NCI-H1048 (cell line): ENCODE measurements at regions not wholly inside any gene's neighbourhood (a gene's known extent, or its start where the extent isn't known, plus 50 kb on each side); places are given as distances from the start of the nearest gene placed in this dataset.
"Not testable (repeated sequence)": the region's sequence is repeated elsewhere in the genome, so short reads cannot be mapped to it uniquely, and the experiment has no call there.

ENCODE experiments used
- DNase-seq: peaks from one replicate; lab custom pipeline; 2025; lab: John Stamatoyannopoulos, UW

DNA sequence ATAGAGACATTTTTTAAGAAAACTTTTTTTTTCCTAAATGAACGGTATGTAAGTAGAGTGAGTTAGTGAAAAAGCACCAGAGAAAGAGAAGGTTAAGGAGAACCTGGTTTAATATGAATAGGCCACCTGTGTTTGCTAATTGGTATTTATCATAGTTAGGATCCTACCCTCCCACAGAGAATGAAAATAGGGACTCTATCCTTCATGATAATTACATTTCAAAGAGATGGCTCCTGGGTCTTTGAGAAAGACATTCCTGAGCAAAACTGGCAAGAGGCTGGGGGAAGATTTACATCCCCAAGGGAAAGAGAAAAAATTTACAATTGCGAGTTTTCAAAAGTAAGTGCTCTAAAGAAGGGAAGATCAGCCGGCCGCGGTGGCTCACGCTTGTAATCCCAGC is 1284.5 kb downstream of the SLITRK1 start:
- DNase-seq, result no peak

DNA sequence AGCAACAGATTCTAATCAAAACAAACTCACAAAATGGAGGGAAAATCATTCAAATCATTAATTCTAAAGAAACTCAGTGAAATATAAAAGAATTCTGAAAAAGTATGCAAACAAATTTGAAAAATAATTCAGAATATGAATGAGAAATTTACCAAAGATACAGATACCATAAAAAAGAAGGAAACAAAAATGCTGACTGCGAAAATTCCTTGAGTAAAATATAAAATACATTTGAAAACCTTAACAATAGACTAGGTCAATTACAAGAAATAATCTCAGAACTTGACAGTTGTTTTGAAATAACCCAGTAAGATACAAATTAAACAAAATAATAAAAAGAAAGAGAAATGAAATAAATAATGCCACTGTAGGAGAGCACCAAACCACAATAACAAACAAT is 1289.0 kb downstream of the SLITRK1 start:
- no peak for DNase-seq

DNA sequence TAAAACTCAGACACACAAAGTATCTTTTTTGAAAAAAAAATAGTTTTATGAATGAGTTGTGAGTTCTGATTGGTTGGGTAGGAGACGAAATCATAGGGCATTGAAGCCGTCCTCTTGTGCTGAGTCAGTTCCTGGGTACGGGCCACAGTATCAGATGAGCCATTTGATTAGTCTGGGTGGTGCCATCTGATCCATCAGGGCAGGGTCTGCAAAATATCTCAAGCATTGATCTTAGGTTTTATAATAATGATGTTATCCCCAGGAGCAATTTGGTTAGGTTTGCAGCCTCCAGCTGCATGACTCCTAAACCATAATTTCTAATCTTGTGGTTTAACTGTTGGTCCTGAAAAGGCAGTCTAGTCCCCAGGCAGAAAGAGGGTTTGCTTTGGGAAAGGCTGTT is 1310.6 kb downstream of the SLITRK1 start:
- no peak for DNase-seq

DNA sequence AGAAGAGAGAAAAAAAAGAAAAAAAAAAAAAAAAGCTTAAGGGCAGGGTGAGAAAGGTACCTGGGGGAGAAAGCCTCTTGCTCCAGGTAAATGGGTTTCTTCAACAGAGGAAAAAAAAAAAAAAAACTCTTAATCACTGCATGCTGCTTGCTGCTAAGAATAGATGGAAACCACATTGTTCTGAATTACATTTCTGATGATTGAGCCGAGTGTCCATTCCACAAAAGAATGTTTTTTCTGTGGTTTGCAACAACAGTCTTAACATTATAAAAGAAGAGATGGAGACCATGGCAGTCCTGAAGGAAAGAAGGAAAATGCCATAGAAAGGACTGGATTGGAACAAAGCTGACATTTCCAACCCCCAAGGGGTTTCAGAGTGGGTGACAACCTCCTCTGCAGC is 1312.7 kb downstream of the SLITRK1 start:
- no peak for DNase-seq

DNA sequence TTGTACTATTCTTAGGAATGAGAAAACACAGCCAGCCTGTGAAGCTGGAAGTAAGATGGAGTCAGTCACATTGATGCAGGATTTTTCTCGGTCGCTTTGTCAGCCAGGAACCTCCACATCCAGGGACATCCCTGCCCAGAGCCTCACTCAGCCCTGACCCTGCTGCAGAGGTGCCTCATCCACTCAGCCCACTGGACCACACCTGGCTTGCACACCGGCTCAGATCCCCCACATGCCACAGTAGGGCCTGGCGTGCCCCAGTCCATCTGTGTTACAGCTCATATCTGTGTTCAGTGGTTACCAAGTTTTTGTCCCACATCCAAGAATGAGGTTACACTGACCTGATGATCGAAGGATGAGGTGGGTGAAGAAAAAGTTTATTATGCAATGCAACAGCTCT is 1315.4 kb downstream of the SLITRK1 start:
- no peak for DNase-seq

DNA sequence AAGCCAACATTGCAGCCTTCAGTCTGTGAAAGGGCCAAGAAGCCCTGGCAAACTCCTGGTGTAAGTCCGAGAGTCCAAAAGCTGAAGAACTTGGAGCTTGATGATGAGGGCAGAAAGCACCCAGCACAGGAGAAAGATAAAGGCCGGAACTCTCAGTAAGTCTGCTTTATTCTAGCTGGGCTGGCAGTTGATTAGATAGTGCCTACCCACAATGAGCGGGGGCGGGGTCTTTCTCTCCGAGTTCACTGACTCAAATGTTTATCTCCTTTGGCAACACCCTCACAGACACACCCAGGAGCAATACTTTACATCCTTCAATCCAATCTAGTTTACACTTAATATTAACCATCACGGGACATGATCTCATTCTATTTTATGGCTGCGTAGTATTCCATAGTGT is 1317.1 kb downstream of the SLITRK1 start:
- DNase-seq, result no peak

DNA sequence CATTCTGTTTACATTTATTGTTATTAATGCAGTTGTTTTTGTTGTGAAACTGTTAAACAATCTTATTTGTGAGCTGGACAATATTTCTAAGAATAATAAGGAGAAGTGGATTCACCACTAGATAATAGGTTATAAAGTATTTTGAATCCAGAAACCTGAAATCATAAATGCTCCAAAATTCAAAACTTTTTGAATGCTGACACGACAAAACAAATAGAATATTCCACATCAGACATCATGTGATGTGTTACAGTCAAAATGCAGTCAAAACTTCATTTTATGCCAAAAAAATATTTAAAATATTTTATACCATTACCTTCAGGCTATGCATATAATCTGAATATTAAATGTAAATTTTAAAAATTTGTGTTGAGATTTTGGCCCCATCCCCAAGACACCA is 1321.4 kb downstream of the SLITRK1 start:
- DNase-seq, result no peak

DNA sequence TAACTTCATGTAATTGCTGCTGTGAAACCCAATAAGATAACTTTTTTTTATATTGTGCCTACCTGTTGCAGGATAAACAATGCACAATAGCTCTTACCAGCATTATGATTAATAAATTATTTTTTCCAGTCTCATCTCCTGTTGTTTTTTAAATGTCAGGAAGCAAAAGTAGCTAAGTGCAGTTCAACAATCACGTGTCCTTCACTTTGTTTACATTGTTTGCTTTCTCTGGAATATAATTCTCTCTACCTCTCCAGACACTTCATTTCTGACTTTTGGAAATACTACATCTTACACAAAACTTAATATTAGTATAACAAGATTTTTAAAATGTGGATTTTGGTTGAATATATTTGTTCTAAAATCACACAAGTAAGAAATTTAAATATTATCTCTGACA is 1359.4 kb downstream of the SLITRK1 start:
- DNase-seq, result no peak

DNA sequence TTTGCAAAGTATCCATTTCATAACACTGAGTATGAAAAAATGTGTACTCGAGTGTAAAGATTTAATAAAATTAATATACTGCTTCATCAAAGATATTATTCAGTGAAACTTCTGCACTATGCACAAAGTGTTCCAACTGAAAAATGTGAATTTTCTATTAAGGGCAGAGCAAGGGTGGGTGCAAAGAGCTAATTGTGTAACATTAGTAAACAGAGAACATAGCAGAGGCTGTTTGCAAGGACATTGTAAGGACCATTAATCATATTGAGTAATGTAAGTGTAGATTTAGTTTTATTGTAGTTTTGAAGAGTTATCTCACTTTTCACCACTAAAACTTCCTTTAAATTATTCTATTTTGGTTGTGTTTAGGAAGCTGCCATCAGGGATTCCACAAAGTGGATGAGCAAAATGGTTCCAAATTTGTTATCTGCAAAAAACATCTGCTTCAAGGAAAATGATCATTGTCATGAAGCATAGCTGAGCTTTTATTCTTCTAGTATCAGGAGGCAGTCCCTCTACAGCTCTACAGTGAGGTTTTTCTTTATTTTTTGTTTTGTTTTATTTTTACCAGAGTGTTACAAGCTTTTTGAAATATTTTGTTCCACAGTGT is 1375.4 kb downstream of the SLITRK1 start:
- no peak for DNase-seq

DNA sequence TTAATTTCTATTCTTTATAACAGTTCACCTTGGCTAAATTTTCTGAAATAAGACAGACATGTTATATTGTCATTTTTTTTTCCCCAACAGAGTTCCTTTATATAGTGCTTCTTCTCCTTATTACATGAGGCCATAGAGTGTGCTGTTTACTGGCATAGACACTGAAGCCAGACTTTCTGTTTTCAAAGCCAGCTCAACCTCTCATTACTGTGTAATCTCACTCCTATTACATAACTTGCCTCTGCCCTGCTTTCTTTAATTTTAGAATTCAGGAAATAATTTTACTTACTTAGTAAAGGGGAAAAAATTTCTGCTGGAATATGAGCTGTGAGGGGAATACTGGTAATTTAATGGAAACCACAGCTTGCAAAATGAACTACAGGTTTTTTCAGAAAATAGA is 1380.4 kb downstream of the SLITRK1 start:
- no peak for DNase-seq

DNA sequence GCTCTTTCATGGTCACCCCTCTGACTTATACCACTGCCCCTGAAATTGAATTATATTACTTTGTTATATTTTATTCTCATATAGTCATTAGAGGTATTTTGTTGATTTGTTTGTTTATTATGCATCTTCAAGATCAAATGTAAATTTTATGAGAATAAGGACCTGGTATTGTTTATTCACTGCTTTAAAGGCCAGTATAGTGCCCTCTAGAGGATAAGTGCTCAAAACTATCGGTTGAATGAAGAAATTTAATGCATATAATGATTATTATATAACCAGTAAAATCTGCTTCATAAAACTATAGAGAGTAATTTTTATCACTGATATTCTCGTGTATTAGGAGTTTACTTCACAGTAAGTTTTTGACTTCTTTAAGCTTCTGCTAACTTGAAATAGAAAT is 1401.9 kb downstream of the SLITRK1 start:
- DNase-seq, result no peak

DNA sequence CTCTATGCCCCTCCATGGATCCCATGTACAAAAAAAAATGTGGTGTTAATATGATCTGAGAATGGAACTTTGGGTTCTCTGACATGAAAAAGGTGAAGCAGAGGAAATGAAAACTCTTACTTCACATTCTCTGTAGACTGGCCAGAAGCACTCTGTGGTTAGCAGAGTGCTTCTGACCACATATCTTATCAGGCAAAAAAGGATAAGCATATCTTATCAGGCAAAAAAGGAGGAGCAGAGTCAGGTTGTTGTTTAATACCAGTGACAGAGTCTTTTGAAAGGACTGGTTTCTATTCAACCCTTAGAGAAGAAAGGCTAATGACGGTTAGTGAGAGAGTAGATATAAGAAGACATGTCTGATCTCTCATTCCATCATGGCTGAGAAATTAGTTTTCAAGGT is 1404.8 kb downstream of the SLITRK1 start:
- no peak for DNase-seq

DNA sequence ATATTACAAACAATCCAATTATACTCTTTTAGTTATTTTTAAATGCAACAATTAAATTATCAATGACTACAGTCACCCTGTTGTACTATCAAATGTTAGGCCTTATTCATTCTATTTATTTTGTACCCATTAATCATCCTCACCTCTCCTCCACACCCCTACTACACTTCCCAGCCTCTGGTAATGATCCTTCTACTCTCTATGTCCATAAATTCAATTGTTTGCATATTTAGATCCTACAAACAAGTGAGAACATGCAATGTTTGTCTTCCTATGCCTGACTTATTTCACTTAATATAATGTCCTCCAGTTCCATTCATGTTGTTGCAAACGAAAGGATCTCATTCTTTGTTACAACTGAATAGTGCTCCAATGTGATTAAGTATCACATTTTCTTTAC is 1414.6 kb downstream of the SLITRK1 start:
- DNase-seq, result no peak

DNA sequence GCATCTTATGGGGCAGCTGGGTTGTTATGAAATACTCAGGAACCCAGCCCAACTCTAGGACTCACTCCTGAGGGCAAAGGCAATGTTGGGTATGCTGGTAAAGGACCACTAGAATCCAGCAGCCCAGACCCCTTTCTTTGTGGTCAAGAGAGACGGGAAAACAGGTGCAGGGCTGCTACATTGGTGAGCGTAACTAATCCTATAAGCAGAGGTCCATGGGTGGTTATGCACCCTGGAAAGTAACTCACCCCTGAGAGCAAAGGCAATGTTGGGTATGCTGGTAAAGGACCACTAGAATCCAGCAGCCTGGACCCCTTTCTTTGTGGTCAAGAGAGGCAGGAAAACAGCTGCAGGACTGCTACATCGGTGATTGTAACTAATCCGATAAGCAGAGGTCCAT is 1422.7 kb downstream of the SLITRK1 start:
- DNase-seq, result not testable (repeated sequence)

DNA sequence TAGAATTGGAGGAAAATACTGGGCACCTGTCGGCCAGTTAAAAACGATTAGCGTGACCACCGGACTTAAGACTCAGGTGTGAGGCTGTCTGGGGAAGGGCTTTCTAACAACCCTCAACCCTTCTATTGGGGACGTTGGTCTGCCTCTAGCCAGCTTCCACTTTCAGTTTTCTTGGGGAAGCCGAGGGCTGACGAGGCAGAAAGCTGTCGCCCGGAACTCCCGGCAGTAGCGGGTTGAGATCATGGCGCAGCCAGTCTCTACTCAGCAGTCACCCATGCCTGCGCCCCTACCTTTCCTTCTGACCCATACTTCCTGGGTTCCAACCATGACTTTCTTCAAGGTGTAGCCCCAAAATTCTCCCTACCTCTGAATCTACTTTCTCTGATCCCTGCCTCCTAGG is 1424.1 kb downstream of the SLITRK1 start:
- DNase-seq, result no peak

DNA sequence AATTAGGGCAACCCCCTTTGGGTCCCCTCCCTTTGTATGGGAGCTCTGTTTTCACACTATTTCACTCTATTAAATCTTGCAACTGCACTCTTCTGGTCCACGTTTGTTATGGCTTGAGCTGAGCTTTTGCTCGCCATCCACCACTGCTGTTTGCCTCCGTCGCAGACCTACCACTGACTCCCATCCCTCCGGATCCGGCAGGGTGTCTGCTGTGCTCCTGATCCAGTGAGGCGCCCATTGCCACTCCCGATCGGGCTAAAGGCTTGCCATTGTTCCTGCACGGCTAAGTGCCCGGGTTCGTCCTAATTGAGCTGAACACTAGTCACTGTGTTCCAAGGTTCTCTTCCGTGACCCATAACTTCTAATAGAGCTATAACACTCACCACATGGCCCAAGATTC is 1424.7 kb downstream of the SLITRK1 start:
- DNase-seq, result not testable (repeated sequence)

DNA sequence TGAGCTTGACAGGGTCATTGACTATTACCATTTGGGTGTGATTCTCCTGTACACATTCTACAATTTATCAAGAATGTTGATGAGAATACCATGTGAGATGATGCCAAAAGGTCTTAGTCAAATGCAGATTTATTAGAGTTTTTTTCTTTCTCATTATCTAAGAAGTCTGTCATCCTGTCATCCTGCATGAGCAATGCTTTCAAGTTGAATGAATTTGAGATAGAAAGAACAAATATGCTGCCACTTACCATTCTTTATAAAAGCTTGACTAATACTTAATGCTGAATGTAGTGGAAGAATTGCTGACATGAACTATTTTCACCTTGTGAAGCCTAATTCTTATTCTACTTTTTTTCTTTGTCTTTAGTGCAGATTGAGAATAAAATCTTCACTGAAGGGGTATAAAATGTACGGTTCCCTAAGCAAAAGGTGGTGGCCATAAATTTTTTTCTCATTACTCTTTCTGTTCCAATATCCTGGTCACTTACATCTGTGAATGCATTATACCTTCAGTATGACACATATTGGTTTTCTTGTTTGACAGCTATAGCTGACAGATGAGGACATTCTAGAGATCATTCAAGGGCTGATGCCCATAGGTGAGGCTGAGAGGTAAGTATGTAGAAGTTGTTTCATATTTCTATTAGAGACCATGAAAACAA is 1434.7 kb downstream of the SLITRK1 start:
- no peak for DNase-seq

DNA sequence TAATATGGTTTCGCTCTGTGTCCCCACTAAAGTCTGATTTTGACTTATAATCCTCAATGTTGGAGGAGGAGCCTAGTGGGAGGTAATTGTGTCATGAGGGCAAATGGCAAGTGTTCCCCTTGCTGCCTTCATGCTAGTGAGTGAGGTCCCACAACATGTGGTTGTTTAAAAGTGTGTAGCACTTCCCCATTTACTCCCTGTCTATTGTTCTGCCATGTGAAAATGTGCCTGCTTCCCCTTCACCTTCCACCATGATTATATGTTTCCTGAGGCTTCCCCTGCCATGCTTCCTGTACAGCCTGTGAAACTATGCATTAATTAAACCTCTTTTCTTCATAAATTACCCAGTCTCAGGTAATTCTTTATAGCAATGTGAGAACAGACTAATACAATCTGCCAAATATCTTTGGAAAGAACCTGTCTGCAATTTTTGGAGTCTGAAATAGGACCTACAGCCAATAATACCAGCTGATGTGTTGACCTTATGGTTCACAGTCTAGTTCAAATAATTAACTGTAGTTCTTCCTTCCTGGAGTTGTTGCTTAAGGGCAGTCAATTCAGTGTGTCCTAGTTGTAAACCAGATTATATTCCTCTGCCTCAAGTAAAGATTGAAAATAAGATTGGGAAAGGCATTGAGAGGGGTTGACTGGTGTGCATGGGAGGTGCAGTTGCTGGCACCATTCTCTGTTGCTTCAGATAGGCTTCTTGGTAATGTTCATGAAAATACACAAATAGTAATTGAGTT is 1442.9 kb downstream of the SLITRK1 start:
- DNase-seq, result no peak

DNA sequence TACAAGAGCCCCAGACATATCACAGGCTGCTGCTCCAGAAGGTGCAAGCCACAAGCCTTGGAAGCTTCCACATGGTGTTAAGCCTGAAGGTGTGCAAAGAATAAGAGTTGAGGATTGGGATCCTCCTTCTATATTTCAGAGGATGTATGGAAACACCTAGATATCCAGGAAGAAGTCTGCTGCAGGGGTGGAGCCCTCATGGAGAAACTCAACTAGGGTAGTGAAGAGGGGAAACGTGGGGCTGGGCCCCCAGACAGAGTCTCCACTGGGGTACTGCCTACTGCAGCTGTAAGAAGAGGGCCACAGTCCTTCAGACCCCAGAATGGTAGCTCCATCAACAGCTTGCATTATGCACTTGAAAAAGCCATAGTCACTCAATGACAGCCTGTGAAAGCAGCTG is 1444.0 kb downstream of the SLITRK1 start:
- no peak for DNase-seq

DNA sequence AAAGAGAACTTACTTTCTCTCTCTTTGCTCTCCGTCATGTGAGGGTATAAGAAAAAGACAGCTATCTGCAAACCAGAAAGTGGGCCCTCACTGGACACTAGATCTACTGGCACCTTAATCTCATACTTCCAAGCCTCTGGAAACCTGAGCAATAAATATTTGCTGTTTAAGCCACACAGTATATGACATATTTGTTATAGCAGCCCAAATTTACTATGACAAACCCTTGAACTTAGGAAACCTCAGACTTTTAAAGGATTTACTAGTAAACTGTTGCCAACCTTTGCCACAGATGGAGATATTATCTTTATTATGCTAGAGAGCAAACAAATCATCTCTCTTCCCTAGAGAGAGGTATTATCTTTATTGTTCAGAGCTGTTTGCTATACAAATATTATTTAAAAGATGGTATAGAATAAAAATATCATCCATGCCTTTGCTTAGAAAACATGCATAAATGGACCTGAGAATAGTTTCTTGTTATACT is 1446.1 kb downstream of the SLITRK1 start:
- DNase-seq, result no peak

DNA sequence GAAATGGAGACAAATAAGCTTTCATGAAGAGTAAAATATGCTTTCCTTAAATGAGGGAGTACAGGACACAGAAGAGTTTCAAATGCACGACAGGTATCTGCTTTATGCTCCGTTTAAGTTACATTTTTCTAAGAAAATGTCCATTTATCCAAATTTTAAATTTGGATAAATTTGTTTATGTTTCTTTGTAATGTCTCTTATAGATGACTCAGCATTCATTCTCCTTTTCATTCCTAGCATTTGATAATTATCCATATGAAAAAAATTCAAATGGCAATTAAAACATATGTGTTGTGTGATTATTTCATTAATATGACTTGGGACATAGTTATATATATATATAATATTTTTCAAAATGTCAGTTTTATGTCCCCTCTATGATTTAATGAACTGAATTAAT is 1449.3 kb downstream of the SLITRK1 start:
- no peak for DNase-seq

DNA sequence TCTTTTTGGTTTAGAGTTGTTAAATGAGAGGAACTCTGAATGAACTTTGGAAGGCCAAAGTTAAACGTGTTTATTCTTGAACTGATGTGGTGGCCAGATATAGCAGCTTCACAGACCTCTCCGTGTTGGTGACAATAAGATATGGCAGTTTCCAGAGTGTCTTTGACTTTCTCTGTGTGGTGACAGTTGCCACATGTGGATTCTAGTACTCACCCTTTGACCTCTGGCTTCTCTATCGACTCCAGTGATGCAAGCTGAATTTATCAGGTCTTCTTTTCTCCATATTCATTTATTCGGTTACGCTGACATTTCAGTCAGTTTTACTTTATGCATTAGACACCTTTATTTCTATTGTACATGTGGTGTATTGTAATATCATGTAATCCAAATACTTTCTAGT is 1469.5 kb downstream of the SLITRK1 start:
- no peak for DNase-seq

DNA sequence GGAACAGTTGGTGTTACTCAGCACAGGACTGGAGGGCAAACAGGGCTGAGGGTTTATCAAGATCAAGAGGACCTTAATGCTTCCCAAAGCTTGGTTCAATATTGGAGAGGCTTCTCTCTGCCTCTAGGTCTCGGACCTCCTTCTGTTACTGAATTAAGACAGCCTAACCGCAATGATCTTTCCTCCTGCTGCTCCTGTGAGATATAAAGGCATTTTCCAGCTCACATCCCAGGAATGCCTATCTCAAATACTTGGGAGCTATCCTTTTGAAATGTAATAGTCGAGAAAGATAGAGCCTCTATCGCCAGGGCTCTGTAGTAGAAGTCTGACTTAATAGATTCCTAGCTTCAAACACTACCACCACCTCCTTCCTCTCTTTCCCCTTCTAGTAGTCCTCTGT is 1475.0 kb downstream of the SLITRK1 start:
- no peak for DNase-seq
